ENCODE measurements at regions not wholly inside any gene's neighbourhood (a gene's known extent, or its start where the extent isn't known, plus 50 kb on each side); places are given as distances from the start of the nearest gene placed in this dataset.

GRCh38 chr15:29883126-29883525, 60.9 kb upstream of the TJP1 start:
- DNase-seq (ENCODE audit: low read depth, low spot score), result no peak
- no peak overlapping the region for H3K27ac ChIP-seq

- no peak for DNase-seq (ENCODE audit: low read depth, low spot score)
- no peak overlapping the region for H3K27ac ChIP-seq
Observed at GRCh38 chr15:29880886-29881285, 58.6 kb upstream of the TJP1 start.

- no peak for DNase-seq (ENCODE audit: low read depth, low spot score)
- H3K27ac ChIP-seq, result no peak overlapping the region
Observed at GRCh38 chr15:29880341-29880740, 58.1 kb upstream of the TJP1 start.

- no peak for DNase-seq (ENCODE audit: low read depth, low spot score)
Observed at GRCh38 chr15:29874977-29875376, 52.7 kb upstream of the TJP1 start.

GRCh38 chr15:29873947-29874411, 51.7 kb upstream of the TJP1 start:
- no peak overlapping the region for H3K27ac ChIP-seq
- DNase-seq (ENCODE audit: low read depth, low spot score), result no peak

More at GRCh38 chr15:29874977-29875376, 52.7 kb upstream of the TJP1 start:
- H3K27ac ChIP-seq, result no peak overlapping the region

- DNase-seq (ENCODE audit: low read depth, low spot score), result no peak
- no peak overlapping the region for H3K27ac ChIP-seq
Observed at GRCh38 chr15:29873264-29873663, 51.0 kb upstream of the TJP1 start.

GRCh38 chr15:29872716-29873115, 50.4 kb upstream of the TJP1 start:
- H3K27ac ChIP-seq, result no peak overlapping the region
- no peak for DNase-seq (ENCODE audit: low read depth, low spot score)

Data from epithelial cell of prostate (primary cell).